ENCODE measurements at regions not wholly inside any gene's neighbourhood (a gene's known extent, or its start where the extent isn't known, plus 50 kb on each side); places are given as distances from the start of the nearest gene placed in this dataset.

GRCh38 chr14:46381674-46382073 lies 269.9 kb downstream of the RPL10L start:
- TF ChIP-seq CEBPB (IDR thresholded peaks at IDR 0.05; ENCODE audit: low read depth) (no peak), TCF7L2 (IDR thresholded peaks at IDR 0.05; ENCODE audit: borderline replicate concordance, extremely low read depth, insufficient read depth, insufficient read length) (no peak), SRF (IDR thresholded peaks at IDR 0.05; ENCODE audit: low read depth) (no peak), EZH2phosphoT487 (IDR thresholded peaks at IDR 0.05; ENCODE audit: borderline replicate concordance) (no peak), SP1 (IDR thresholded peaks at IDR 0.05; ENCODE audit: low read depth) (no peak), ZFX (IDR thresholded peaks at IDR 0.05) (no peak), ELF1 (IDR thresholded peaks at IDR 0.05; ENCODE audit: borderline replicate concordance, low read depth) (no peak), EGR1 (IDR thresholded peaks at IDR 0.05; ENCODE audit: low read depth) (no peak), POLR2AphosphoS5 (IDR thresholded peaks at IDR 0.05; ENCODE audit: low read depth, low read length) (no peak), POLR2A (IDR thresholded peaks at IDR 0.05; ENCODE audit: borderline replicate concordance, extremely low read depth, insufficient read depth, insufficient read length) (no peak)
- TF ChIP-seq, protein P1, sequence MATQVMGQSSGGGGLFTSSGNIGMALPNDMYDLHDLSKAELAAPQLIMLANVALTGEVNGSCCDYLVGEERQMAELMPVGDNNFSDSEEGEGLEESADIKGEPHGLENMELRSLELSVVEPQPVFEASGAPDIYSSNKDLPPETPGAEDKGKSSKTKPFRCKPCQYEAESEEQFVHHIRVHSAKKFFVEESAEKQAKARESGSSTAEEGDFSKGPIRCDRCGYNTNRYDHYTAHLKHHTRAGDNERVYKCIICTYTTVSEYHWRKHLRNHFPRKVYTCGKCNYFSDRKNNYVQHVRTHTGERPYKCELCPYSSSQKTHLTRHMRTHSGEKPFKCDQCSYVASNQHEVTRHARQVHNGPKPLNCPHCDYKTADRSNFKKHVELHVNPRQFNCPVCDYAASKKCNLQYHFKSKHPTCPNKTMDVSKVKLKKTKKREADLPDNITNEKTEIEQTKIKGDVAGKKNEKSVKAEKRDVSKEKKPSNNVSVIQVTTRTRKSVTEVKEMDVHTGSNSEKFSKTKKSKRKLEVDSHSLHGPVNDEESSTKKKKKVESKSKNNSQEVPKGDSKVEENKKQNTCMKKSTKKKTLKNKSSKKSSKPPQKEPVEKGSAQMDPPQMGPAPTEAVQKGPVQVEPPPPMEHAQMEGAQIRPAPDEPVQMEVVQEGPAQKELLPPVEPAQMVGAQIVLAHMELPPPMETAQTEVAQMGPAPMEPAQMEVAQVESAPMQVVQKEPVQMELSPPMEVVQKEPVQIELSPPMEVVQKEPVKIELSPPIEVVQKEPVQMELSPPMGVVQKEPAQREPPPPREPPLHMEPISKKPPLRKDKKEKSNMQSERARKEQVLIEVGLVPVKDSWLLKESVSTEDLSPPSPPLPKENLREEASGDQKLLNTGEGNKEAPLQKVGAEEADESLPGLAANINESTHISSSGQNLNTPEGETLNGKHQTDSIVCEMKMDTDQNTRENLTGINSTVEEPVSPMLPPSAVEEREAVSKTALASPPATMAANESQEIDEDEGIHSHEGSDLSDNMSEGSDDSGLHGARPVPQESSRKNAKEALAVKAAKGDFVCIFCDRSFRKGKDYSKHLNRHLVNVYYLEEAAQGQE (IDR thresholded peaks at IDR 0.05; ENCODE audit: low read depth), result no peak
- intact Hi-C loops (cut with micrococcal nuclease), result no loop called here
- Histone ChIP-seq H3K9me3 (ENCODE audit: control insufficient read depth in 1 of 2, insufficient read depth in 1 of 2, low read depth in 1 of 2, low read length in 2 of 2) (no peaks in the 10 kb centered on the region; a peak in 2 of 4 replicates), H2AFZ (ENCODE audit: low read depth, low read length, poor library complexity, severe bottlenecking) (no peak overlapping the region), H3K9ac (ENCODE audit: low read length) (no peak overlapping the region), H3K9me2 (ENCODE audit: insufficient read depth) (no peaks in the 10 kb centered on the region), H3K4me2 (ENCODE audit: low read length) (no peak overlapping the region), H3K27ac (ENCODE audit: low read depth, low read length) (no peak overlapping the region), H3K4me3 (replicated peaks in 1 of 2; ENCODE audit: low read depth in 1 of 2, low read length in 2 of 2) (no peak overlapping the region), H3K79me2 (ENCODE audit: insufficient read depth, low read length) (no peaks in the 10 kb centered on the region), H4K20me1 (ENCODE audit: insufficient read depth) (no peaks in the 10 kb centered on the region), H3K36me3 (ENCODE audit: control insufficient read depth in 1 of 2, insufficient read depth in 2 of 2, low read length in 2 of 2) (no peaks in the 10 kb centered on the region), H3K4me1 (ENCODE audit: control insufficient read depth in 1 of 2, insufficient read depth in 2 of 2, low read length in 2 of 2) (no peaks in the 10 kb centered on the region), H3K27me3 (ENCODE audit: insufficient read depth, low read length) (no peaks in the 10 kb centered on the region)
- ChIA-PET RAD21 (ENCODE audit: low non-redundant PET in 1 of 2, low total read pairs in 2 of 2, uncharacterized antibody in 2 of 2, unreplicated experiment in 2 of 2) (no interaction called here), CTCF (no interaction called here), POLR2A (no interaction called here)
- no TSS peak for BruUV-seq (replicated peaks)
- DNase-seq (ENCODE audit: low read depth, low spot score) (no peak), ATAC-seq (no peak)

All from HCT116 (cell line).